Smooth muscle cell of the brain vasculature (primary cell): ENCODE measurements at regions not wholly inside any gene's neighbourhood (a gene's known extent, or its start where the extent isn't known, plus 50 kb on each side); places are given as distances from the start of the nearest gene placed in this dataset.
"Not testable (repeated sequence)": the region's sequence is repeated elsewhere in the genome, so short reads cannot be mapped to it uniquely, and the experiment has no call there.

Experiments used
- DNase-seq: peaks from one replicate; pipeline ENCODE4 v3.0.0-alpha.2; 2012; ENCODE audit warnings: low read depth, low spot score

DNA sequence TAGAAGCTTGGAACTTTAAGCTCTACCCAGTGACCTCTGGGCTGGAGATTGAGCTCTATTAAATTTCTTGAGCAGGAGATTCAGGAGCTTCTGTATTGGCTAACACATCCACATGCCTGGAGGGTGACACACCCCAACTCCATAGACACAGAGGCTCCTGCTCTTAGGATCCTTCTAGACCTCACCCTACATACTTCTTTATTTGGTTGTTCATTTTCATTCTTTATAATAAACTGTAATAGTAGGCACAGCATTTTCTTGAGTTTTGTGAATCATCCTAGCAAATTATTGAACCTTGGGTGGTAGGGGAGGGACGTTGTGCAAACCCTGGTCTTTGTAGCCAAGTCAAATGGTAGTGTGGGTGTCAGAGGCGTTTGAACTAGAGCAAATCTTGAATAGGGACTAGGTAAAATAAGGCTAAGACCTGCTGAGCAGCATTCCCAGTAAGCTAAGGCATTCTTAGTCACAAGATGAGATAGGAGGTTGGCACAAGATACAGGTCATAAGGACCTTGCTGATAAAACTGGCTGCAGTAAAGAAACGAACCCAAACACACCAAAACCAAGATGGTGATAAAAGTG is 323.8 kb upstream of the GALNT5 start:
- DNase-seq, result no peak

- no peak for DNase-seq
Measured at GRCh38 chr2:156935616-156936015, 321.9 kb upstream of the GALNT5 start.

DNA sequence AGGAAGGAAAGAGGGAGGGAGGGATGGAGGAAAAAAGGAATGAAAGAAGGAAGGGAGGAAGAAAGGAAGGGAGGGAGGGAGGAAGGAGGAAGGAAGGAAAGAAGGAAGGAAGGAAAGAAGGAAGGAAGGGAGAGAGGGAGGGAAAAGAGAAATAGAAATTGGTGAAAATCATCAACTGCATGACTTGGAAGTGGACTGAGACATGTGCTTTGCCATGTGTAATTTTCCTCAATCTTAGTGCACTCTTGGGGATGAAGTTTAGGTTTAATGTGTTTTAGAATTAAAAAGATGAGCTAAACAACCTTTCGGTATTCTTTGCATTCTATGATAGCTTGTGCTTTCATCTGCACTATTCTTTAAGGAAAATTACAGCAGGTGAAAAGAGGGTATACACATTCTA is 320.1 kb upstream of the GALNT5 start:
- no peak for DNase-seq

GRCh38 chr2:156944871-156945270 is 312.6 kb upstream of the GALNT5 start:
- no peak for DNase-seq

GRCh38 chr2:156947261-156947660 is 310.2 kb upstream of the GALNT5 start:
- DNase-seq, result no peak

GRCh38 chr2:156955701-156956100 is 301.8 kb upstream of the GALNT5 start:
- no peak for DNase-seq

DNA sequence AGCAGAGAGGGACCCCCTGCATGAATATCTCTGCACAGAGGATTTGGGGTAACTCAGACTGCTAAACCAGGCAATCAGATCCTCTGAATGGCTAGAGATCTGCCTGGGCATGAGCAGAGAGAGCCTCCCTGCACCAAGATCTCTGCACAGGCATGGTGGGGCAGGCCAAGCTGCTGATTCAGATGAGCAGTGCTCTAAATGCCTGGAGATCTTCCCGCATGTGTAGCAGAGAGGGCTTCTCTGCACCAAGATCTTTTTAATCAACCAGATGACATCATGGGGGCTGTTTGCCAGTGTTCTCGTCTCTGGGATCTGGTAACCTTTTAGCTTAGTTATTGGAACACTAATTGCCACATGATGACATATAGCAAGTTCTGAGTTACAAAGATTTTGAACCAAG is 301.3 kb upstream of the GALNT5 start:
- no peak for DNase-seq

GRCh38 chr2:156958374-156958773 is 299.1 kb upstream of the GALNT5 start:
- DNase-seq, result no peak

- no peak for DNase-seq
Measured at GRCh38 chr2:156959481-156959880, 298.0 kb upstream of the GALNT5 start.

DNA sequence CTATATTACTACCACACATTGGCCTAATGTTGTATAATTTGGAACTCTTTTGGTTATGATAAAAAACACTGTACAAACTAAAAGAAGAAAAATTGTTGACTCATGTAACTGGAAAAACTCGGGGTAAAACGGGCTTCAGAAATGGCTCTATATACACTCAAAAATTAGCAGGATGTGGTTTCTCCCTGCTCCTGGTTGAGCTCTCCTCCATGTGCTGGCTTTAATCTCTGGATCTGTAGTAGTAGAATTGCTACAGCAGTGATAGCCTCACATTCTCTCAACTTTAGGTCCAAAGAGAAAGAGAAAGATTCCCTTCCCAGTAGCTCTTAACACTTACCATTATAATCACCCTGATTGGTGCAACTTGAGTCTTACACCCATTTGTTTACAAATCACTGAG is 274.9 kb upstream of the GALNT5 start:
- DNase-seq, result no peak

DNA sequence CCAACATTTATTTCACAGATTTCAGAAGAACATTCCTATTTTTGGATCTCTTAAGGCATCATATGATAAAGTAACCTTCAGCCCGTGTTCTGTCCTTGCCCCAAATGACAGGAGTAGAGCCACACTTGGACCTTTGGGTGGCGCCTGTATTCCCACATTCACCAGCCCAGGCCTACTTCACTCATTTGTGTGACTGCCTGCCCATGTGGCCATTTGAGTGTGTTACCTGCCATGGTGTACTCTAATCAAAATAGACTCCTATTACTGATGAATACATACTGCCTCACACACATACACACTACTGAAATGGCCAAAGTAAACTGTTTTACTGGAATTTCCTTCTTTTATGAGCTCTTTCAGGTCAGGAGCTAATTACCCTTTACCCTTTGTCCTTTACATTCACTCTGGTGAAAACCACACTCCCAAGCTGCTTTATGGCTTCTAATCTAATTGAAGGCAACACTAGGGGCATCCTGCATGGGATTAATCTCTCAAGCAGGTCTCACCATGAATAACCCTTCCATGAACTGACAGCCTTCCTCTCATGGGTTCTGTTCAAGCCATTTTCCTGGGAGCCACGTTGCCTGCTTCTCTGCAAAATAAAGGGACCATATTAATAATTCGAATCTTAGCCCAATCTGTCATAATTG is 271.0 kb upstream of the GALNT5 start:
- no peak for DNase-seq

GRCh38 chr2:156999661-157000060 is 257.8 kb upstream of the GALNT5 start:
- DNase-seq, result no peak

DNA sequence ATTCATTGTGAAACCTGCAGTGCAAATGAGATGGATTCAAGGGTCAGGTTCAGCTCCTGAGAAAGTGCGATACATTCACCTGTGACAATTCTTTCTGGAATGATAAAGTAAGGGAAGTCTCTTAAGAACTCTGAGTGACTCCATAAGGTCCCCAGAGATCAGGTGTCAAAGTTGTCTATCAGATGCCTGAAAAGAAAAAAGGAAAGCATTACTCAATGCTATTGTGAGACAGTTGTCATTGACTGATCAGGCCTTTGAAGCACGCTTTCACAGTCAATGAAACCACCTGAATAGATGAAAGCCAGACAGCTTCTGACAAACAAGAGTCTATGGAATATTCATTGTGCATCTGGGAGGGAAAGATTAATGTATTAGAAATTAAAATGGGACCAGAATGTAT is 252.7 kb upstream of the GALNT5 start:
- DNase-seq, result no peak

- no peak for DNase-seq
Measured at GRCh38 chr2:157015015-157015575, 242.4 kb upstream of the GALNT5 start.

DNA sequence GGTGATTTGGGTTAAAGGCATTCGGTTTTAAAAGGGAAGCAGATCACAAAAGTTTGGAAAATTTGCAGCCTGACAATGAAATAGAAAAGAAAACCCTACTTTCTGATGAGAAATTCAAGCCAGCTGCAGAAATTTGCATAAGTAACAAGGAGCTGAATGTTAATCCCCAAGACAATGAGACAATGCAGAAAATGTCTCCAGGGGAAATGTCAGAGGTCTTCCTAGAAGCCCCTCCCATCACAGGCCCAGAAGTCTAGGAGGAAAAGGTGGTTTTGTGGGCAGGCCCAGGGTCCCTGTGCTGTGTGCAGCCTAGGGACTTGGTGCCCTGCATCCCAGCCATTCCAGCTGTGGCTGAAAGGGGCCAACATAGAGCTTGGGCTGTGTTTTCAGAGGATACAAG is 234.2 kb upstream of the GALNT5 start:
- DNase-seq, result not testable (repeated sequence)

DNA sequence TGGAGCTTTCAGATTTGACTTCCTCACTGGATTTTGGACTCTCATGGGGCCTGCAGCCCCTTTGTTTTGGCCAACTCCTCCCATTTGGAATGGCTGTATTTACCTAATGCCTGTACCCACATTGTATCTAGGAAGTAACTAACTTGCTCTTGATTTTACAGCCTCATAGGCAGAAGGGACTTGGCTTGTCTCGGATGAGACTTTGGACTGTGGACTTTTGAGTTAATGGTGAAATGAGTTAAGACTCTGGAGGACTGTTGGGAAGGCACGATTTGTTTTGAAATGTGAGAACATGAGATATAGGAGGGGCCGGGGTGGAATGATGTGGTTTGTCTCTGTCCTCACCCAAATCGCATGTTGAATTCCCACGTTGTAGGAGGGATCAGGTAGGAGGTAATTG is 233.4 kb upstream of the GALNT5 start:
- DNase-seq, result no peak

DNA sequence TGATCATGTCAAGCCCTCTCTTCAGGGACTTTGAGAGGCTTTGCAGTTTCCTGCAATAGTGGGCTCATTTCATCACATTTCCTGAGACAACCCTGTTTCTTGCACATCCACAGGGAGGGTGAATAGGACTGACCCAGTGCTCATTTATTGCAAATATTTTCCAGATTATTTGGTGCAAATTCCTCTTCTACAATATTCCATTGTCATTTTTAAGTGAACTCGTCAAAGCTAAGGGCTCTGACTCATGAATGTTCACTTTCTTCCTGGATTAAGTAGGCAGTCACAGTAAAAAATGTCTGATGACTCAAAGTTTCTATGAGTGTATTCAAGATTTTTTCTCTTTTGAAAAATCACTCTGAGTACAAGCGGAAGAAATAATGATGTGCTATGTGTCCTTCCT is 225.5 kb upstream of the GALNT5 start:
- DNase-seq, result peak; percentile 13

- DNase-seq, result no peak
Measured at GRCh38 chr2:157036726-157037125, 220.8 kb upstream of the GALNT5 start.

DNA sequence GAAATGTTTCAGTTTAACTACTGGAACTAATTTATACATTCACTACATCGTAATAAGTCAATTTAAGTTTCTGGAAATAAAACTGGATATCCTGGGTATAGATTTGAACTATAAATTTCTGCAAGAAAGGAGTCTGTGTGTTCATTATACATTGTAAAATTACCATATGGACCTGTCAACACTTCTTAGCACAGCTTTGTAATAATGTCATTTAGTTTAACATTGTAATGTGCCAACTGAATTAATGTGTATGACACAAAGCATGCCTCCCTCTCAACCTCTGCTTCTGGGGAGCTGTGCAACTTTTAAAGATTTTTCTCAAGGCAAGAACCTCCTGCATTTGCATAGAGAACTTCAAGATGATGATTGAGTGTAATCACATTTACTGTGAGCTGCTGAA is 213.7 kb upstream of the GALNT5 start:
- DNase-seq, result no peak

- DNase-seq, result no peak
Measured at GRCh38 chr2:157046396-157046795, 211.1 kb upstream of the GALNT5 start.

DNA sequence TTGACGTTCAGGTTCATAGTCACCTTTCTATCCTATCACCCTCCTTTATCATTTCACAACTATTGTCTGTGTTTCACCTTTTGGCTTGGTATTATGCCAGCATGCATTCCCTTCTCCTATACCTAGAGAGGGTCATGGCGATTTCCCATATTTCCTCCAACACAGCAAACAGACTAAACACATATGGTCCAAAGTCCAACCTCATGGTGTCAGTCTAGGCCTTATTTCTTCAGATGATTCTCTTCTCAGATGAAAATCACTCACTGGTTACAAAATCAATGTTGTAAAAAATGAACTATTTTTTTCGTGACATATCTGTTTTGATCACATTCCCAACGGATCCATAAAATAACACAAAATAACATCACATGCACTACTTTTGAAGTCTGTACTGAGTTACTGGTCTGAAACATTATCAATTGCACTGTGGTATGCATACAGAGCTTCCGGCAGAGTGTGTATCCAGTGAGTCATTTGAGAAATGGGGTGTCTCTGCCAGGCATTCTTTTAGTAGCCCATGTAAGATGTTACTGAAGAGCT is 204.8 kb upstream of the GALNT5 start:
- peak; percentile 21 for DNase-seq

DNA sequence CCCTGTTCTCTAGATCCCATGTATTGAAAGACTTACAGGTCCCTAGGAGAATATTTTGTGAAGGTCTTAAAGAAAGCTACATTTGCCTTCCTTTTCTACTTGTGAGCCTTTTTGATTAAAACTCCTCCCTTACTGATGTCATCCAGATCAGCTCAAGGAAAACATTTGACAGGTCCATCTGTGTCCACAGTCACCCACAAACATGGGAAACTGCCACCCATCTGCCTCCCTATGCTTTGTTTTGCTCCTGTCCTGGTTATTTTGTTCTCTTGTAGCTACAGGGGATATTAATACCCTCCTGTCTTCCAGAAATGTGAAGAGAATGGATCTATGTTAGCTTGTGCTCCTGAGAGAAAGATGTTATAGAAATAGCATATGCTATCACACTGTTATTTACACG is 203.6 kb upstream of the GALNT5 start:
- no peak for DNase-seq

DNA sequence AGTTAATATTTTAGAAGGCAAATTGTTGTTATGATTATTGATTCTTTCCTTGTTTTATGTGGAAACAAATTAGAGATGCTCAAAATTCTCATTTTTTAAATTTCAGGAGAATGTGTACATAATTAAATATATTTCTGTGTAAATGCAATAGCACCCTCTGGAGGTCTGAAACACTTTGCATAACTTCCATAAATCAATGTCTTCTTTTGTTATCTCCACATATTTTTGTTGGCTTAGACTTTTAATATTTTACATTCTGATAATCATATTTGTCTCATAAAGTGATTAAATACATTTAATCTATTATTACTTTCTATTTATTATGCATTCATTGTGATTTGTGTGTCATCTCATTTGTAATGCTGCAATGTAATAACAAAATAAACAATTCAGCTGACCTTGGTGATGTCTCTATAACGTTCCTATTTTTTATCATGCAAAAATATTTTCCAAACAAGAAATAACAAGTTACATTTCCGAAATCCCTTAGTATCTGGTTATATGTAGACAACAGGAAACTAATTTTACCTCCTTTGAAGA is 201.8 kb upstream of the GALNT5 start:
- DNase-seq, result peak; percentile 28
